GM12865 (cell line): ENCODE measurements at regions not wholly inside any gene's neighbourhood (a gene's known extent, or its start where the extent isn't known, plus 50 kb on each side); places are given as distances from the start of the nearest gene placed in this dataset.

ENCODE experiments used
- DNase-seq: peaks from one replicate; pipeline ENCODE4 v3.0.0; 2010; ENCODE audit warnings: low read depth
- H3K4me3 ChIP-seq: 2 replicates; pipeline ENCODE4 v1.5.1; 2011; ENCODE audit warnings: mild to moderate bottlenecking, low read depth, low read length, control low read depth
- TF ChIP-seq, protein P1 (sequence below): IDR thresholded peaks from 2 replicates; pipeline ENCODE4 v1.5.1; 2011; ENCODE audit warnings: low read length, control low read depth, low read depth, inconsistent platforms; ENCODE audit not compliant: insufficient read depth; ENCODE audit errors: missing control alignments

- H3K4me3 ChIP-seq = no peak overlapping the region
- no peak for DNase-seq
- TF ChIP-seq, protein P1, sequence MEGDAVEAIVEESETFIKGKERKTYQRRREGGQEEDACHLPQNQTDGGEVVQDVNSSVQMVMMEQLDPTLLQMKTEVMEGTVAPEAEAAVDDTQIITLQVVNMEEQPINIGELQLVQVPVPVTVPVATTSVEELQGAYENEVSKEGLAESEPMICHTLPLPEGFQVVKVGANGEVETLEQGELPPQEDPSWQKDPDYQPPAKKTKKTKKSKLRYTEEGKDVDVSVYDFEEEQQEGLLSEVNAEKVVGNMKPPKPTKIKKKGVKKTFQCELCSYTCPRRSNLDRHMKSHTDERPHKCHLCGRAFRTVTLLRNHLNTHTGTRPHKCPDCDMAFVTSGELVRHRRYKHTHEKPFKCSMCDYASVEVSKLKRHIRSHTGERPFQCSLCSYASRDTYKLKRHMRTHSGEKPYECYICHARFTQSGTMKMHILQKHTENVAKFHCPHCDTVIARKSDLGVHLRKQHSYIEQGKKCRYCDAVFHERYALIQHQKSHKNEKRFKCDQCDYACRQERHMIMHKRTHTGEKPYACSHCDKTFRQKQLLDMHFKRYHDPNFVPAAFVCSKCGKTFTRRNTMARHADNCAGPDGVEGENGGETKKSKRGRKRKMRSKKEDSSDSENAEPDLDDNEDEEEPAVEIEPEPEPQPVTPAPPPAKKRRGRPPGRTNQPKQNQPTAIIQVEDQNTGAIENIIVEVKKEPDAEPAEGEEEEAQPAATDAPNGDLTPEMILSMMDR = no peak
These were observed 727.0 kb downstream of the NR2F2 start for GRCh38 chr15:97057503-97057902.

GRCh38 chr15:97059281-97059680, 728.8 kb downstream of the NR2F2 start:
- H3K4me3 ChIP-seq = no peak overlapping the region
- no peak for DNase-seq
- TF ChIP-seq, protein P1 = no peak

DNA sequence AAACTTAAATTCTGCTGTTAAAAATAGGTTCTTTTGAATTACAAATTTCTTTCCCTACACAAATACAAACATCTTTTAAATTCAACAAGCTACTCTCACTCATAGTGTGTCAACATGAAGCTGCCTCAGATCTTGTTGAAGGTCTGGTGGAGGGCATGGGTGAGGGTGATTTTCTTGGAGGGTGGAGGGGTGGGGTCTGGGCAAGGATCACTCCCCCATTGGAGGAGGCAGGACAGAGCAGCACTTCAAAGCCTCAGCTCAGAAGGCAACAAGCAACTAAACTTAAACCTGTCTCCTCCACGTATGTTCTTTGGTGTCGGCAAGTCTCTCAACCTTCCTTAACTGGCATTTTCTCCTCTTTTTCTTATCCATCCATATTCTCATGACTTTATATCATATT, 730.9 kb downstream of the NR2F2 start:
- no peak overlapping the region for H3K4me3 ChIP-seq
- DNase-seq = no peak
- TF ChIP-seq, protein P1 = no peak

- no peak for DNase-seq
- TF ChIP-seq, protein P1 = no peak
- no peak overlapping the region for H3K4me3 ChIP-seq
These were observed 741.2 kb downstream of the NR2F2 start for GRCh38 chr15:97071668-97072067.

- DNase-seq = no peak
- TF ChIP-seq, protein P1 = no peak
- no peak overlapping the region for H3K4me3 ChIP-seq
These were observed 742.0 kb downstream of the NR2F2 start for GRCh38 chr15:97072545-97072944.

DNA sequence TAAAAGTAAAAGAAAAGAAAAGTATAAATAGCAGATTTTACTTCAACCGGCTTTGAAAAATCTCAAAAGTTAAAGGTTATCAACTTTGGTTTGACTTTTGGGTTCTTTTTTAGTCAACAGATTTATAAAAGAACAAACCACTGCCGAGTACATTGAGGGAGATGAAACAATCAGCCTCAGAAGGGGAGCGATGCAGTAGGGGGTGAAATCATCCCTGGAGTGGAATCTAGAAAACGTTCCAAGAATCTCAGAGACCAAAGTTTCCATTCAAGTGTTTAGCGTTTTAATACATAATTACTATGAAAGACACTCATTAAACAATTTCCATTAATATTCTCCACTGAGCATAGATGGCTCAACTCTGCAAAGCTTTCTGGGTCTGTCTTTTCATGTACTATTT, 745.5 kb downstream of the NR2F2 start:
- H3K4me3 ChIP-seq = no peak overlapping the region
- TF ChIP-seq, protein P1 = no peak
- no peak for DNase-seq

DNA sequence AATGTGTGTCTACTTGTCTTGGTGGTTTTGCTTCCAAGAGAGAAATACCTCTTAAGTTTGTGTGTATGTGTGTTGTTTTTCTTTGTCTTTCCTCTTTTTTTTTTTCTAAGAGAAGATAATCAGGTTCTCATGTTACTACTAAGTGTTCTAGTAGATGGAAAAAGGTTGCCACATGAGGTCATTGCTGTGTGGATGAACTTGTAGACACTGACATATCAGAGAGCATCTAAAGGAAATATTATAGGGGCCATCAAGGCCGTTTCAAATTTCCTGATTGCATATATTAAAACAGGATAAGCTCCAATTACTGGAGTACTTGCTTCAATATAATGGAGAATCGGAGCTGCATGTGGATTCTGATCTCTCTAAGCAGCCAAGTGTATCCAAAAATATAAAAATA, 747.5 kb downstream of the NR2F2 start:
- DNase-seq = no peak
- TF ChIP-seq, protein P1 = no peak
- no peak overlapping the region for H3K4me3 ChIP-seq
